Pulmonary artery endothelial cell (primary cell): ENCODE measurements at regions not wholly inside any gene's neighbourhood (a gene's known extent, or its start where the extent isn't known, plus 50 kb on each side); places are given as distances from the start of the nearest gene placed in this dataset.

Source experiments
- DNase-seq: peaks from one replicate; pipeline ENCODE4 v3.0.0-alpha.2; 2011; ENCODE audit warnings: low read depth, low spot score

DNA sequence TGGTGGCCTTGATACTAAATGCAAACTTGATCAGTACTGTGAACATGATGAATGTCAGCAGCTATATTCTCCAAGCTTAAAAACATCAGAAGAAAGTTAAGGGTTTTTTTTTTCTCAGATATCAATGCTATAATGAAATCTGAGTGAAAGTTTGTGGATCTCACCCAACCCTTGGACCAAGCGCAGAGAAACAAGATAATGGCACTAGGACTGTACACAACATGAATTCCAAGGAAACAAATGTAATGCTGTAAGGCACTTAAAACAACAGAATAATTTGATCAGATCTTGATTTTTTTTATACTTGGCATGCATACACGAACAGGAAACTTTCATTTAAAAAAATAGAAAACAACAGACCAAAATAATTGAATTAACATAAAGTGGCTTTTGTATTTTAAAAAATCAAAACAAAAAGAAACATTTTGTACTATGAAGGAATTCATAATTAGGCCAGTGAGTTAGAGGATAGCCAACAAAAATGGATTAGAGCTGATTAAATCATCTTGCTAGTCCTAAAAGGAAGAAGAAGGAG is 1154.0 kb upstream of the EYS start:
- DNase-seq = no peak

DNA sequence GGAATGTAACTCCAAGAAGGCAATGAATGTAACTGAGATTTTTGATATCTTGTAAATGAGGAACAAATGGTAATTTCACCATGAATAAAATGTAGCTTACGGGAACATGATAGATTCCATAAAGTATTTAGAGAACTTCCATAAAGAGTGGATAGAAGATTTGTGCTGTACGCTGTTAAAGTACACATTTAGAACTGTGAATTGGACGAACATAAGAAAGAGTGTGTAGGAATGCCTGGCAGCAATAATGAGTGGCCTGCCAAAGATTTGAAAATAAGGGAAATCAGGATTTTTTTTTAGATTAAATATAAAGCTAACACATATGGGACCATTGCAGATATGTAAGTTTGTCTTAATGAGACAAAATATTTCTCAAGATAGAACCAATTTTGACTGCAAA is 1153.3 kb upstream of the EYS start:
- DNase-seq = no peak

DNA sequence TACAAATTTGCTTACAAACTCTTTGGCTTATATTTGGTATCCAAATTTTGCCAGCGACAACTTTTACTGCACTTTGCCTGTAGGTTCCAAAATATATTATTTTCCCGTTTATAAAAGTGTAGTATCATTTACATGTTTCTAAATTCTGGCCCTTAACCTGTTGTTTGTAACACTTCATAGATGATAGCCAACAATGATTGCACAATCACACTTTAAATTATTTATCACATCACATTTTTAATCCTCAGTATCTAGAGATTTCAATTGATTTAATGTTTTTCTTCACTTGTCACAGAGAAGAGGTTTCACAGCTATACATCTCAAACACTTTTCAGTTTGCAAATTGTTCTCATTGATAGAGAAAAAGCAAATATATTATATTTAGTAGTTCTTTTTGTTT is 1151.2 kb upstream of the EYS start:
- no peak for DNase-seq

DNA sequence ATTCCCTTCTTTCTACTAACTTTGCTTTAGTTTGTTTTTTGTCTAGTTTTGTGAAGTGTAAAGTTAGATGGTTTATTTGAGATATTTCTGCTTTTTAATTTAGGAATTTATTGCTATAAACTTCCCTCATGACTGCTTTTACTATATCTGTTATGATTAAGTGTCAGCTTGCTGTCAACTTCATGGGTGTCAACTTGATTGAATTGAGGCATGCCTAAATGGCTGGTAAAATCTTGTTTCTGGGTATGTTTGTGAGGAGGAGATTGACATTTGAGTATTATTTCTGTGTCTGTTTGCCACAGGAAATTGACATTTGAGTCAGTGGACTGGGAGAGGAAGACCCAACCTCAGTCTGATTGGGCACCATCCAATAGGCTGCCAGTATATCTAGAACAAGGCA is 1147.0 kb upstream of the EYS start:
- DNase-seq = no peak

DNA sequence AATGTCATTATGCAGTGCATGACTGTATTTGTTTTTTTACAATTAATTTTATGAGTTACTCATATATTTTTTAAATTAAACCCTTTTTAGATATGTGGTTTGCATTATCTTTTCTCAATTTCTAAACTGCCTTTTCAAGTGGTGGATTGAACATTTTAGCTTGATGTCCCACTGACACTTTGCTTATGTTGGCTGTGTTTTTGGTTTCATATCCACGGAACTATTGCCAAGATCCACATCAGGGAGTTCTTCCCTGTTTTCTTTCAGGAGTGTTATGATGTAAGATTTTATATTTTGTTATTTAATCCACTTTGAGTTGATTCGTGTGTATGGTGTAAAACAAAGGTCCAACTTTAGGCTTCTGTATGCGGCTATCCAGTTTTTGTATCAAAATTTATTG is 1144.9 kb upstream of the EYS start:
- DNase-seq = no peak

DNA sequence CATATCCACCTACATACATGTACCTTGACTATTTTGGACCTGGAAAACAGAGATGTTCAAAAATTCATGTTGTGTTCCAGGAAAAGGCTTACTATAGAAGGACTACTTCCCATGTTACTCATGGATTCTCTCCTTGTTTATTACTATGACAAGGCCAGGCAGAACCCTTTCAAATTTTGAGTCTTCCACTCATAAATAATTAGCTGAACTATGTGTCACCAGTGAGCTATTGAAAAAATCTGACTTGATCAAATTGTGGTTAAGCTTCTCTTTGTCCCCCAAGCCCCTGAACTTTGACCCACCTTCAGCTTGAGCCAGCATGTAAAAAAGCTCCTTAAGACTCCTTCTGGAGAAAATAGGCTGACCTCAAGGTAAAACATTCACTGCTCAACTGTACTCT is 1142.8 kb upstream of the EYS start:
- no peak for DNase-seq

DNA sequence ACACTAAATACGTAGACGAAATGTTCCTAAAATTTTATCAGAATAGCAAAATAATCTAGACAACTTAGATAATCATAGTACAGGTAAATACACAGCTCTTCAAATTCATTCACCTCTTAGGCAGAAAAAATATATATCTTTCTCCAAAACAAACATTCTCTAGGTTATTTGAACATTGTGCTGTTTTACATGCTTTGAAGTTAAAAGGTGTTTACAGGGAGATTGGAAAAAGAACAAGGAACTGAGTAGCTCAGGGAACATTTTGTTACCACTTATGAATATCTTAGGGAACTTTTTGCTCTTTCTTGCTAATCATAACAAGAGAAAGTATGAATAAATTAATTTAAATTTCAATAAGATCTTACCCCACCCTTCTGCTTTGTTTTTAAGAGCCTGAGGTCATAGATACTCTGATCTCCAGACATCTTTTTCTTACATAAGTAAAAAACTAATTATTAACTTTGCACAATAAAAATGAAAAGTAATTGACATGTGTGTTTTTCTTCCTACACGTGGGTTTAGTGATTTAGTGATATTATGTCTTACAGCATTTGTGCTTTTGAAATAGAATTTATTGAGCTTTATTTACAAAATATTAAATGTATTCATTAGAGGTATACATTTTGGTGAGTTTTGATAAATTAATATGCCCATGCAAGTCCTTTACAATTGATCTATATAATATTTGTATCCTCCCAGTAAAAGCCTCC is 1141.4 kb upstream of the EYS start:
- no peak for DNase-seq

DNA sequence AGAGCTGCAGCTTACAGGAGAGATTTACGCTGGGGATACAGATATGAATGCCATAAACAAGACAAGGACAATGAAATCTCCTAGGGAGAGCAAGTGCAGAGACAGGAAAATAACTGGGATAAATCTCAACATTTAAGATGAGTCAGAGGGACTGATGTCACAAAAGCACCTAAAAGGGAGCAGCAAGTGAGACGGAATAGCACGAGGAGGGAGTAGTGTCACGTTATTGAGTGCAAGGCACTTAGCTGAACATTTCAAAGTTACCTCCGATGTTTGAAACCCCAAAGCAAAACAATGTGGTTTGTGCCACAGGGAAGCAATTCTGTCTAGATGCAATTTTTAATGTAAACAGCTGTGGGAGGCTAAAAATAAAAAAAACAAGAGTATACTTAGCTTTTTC is 1131.7 kb upstream of the EYS start:
- DNase-seq = no peak

DNA sequence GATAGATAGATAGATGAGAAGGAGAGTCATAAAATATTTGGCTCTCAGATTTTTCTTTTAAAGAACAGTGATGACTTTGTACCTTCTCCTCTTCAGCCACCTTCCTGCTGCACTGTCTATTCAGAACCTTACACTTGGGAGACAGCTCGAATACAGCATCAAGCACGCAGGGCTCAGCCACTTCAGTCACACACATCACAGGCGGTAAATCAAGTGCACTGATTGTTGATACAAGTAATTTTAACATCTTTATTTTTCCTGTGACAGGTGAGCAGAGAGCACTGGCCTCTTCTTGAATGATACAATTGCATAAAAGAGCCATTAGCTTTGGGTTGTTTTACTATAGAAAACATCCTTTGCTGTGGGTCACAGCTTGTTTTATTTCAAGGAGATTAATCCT is 1118.5 kb upstream of the EYS start:
- DNase-seq = no peak

DNA sequence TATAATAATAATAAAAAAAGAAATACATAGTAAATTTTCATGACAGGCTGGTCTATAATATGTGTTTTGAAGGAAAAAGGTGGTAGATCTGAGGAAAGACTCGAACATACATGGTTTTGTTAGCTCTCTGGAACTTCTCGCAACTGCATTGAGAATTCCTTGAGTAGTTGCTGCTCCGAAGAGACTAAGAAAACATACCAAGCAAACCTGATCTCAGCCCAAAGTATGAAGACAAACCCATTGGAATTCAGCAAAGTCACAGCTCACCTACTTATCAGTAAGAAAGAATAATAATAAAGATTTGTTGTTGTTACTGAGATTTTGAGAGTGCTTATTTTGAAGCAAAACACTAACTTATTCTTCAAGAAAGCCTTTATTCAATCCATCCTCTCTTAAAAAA is 1107.1 kb upstream of the EYS start:
- DNase-seq = no peak

DNA sequence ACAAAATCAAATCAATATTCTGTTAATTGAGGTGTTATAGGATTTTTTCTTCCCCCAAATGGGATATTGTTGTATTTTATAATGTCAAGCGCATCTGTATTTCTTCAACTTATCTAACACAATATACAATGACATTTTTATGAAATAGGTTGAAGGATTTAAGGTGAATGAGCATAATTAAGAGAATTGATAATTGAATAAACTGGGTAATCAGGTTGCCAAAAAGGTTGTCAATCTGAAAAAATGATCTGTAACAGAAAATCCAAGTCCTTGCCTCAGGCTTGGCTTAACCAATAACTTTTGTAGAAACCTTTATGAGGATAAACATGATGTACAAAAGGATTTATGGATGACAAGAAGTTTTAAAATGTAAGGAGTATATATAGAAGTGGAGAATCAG is 1101.7 kb upstream of the EYS start:
- no peak for DNase-seq

DNA sequence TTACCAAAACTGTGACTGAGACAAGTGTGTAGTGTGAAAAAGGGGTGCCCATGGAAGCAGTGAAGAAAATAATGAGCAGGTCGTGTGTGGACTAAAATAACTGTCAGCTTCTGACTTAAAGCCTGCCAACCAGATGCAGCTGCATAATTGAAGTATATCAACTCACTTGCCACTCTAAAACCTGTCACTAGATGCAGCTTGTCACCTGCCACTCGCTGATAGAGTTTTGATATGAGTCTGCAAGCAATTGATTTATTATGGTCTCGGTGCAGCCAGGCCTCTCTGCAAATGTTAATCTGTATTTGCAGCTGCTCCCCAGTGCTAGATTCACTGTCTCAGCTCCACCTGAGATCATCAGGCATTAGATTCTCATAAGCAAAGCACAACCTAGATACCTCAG is 1090.0 kb upstream of the EYS start:
- no peak for DNase-seq

DNA sequence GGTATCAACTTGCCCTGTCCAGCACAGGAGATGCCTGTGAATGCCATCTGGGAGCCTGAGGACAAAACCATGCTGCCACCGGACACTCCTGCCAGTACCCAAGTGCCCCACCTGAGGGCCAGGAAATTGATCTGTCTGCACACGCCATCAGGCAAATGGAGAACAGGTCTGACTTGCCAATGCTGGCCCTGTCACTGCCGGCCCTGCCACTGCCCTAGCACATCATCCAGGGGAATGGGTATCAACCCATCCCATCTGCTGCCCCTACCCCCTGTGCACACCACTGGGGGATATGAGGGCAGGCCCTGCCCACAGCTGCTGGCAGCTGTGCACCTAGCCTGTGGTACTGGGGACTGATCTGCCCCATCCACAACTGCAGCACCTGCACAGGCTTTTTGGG is 1081.6 kb upstream of the EYS start:
- DNase-seq = no peak

DNA sequence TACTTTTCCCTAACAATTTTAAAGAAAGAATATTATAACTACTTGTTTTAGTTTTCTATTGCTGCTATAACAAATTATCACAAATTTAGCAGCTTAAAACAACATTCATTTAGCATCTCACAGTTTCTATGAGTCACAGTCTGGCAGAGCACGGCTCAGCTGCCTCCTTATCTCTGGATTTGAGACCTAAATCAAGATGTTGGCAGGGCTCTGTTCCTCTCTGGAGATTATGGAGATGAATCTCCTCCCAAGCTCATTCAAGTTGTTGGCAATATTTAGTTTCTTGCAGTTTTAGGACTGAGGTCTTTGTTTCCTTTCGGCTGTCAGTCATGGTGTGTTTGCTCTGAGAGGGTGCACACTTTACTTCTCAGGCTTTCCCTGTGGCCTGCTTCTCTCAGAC is 1065.8 kb upstream of the EYS start:
- no peak for DNase-seq

DNA sequence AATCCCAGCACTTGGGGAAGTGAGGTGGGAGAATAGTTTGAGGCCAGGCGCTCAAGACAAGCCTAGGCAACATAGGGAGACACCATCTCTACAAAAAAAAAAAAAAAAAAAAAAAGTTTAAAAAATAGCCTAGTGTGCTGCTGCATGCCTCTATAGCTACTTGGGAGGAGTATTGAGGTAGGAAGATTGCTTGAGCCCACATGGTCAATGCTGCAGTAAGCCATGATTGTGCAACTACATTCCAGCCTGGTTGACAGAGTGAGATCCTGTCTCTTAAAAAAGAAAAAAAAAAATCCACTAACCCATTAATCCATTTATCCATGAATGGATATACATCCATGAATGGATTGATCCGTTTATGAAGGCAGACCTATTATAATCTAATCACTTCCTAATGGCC is 1064.6 kb upstream of the EYS start:
- DNase-seq = no peak

DNA sequence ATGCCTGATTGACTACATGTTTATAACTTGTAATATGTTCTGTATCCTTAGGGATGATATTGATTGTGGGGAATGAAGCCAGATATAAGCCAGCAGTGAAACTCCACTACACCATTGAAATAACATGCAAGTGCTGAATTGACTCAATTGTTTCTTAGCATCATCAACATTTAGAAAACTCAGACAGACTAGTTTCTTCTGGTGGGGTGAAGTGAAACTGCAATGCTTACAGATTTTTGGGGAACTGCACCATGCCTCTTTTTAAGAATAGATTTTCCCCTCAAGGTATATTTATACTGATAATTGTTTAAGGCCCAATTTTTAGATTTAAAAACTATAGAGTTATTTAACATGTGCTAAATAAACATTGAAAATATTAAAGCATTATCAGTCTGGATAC is 1044.6 kb upstream of the EYS start:
- DNase-seq = no peak

DNA sequence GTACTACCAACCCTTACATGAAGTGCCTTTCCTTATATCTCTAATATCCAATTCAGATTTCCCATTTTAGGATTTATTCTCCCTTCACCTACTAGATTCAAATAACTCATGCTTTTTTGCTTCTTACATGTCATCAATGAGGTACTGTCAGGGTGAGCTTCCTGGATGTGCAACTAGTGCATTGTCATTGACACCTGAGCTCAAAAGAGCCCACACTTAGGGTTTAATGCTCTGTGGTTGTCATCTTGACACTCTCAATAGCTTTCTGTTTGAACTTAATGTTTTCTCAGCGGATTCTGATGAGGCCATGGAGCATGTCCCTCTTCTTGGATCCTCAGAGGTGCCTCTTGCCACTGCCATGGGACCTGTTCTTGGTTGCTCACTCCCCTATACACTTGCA is 1033.3 kb upstream of the EYS start:
- no peak for DNase-seq

DNA sequence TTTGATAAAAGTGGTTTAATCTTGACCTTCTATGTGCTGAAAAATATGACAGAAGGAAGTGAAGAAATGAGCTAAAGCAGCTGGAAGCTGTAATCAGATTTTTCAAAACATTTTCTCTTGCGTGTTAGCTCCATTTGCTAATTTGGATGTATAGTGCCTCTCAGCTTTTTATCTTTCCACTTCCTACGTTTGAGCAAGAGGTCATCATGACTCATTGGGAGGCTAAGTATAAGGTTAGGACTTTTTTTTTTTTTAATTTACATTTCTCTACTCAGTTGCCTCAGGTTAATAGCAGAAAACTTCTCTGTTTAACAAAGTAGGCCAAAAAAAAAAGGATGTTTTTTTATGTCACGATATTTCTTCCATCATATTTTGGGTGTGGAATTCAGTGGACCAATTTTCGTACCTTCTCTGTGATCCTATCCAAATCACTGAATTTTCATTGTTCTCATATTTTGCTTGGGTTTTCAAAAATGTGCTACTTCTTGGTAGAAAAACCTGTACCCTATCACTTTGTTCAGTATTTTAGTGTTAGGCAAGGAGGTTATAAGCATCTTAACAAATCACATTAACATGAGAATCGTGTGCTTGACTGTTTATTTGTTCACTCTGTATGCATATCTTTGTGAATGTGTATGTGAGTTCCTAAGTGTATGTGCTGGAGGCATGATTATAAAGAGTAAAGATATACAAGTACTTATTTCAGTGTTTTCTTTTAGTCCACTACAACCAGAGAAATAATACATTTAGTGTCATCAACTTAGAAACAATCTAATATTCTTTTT is 1028.3 kb upstream of the EYS start:
- no peak for DNase-seq

DNA sequence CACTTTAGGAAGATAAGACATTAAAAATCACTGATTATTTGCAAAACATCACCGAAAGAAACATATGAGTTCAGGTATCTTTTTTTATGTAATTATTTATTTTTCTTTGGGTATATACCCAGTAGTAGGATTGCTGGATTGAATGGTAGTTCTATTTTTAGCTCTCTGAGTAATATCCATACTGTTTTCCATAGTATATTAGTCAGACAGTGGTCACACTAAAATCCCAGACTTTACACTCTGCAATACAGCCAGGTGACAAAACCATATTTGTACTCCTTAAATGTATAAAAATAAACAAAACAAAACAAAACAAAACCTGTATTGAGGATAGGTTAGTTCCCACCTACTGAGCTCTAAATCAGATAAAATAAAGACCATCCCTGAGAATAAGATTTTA is 1024.3 kb upstream of the EYS start:
- DNase-seq = no peak

DNA sequence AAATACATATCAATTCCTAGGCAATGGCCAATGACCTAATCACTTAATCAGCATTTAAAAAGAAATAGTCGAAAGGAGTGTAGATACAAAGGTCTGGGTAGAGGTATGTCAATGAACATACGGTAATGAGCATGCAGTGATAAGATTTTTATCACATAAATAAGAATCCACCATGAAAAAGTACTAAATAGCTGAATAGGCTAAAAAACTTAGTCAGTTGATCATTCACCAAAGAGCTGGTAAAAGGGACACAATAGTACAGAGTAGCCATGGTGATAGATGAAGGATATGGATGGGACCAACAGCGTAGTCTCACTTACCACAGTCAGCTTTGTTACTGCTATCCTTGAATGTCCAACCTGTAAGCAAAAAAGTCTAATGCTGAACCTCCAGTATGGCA is 1018.6 kb upstream of the EYS start:
- DNase-seq = no peak

DNA sequence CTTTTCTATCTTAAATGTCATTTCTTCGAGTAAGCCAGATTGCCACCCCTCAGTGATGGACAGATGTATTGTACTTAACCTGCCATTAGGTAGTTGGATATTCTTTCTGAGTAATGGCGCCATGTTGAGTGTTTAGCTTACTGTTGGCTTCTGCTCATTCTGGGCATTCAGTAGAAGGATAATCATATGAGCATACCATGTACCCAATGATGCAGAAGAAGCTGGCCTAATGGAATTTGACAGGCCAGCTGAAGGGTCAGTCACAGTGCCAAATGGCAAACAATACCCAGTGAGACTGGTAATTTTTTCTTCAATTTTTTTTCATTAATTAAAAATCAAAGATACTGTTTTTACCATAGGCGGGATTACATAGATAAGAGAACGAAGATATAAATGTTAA is 1010.8 kb upstream of the EYS start:
- no peak for DNase-seq

DNA sequence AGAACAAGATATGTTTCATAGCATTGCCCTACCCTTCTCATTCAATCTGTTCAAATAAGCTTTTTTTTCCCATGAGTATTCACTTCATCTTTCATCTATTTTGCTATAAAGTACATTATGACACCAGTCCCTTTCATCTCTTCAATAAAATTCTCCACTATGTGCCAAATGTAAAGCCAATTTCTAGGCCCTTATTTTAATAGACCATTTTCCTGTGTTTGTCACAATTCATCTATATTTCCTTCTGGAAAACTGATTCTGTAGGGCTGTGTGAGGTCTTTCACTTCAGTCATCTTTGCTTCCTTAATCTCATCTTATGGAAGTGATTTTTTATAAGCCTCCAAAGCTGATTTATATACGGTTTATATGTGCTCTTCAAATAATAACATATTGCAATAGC is 992.4 kb upstream of the EYS start:
- no peak for DNase-seq

DNA sequence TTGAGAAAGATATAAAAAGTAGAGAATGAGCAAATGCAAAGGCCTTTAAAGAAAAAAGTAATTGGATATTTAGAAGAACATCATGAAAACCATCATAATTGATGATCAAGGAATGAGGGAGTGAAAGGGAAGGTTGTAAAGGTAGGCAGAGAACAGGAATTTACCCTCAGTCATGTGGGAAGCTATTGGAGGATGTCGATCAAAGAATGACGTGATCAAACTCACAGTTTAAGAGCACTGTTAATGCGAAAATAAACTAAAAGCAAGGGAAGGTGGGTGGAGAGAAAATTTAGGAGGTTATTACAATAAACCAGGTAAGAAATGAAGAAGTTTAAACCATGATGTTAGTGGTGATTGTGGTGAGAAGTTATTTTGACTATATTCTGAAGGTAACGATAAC is 982.6 kb upstream of the EYS start:
- no peak for DNase-seq
